ENCODE measurements at regions not wholly inside any gene's neighbourhood (a gene's known extent, or its start where the extent isn't known, plus 50 kb on each side); places are given as distances from the start of the nearest gene placed in this dataset.
"Not testable (repeated sequence)": the region's sequence is repeated elsewhere in the genome, so short reads cannot be mapped to it uniquely, and the experiment has no call there.

GRCh38 chr6:169099411-169100202 is 154.0 kb downstream of the THBS2 start:
- Histone ChIP-seq H3K36me3 (no peaks in the 10 kb centered on the region), H2AFZ (replicated peaks) (peak overlapping the region; percentile 57), H4K20me1 (ENCODE audit: low read depth) (no peaks in the 10 kb centered on the region), H3K27ac (no peak overlapping the region), H3K9me3 (ENCODE audit: low read depth) (no peaks in the 10 kb centered on the region), H3K79me2 (ENCODE audit: low read depth) (no peaks in the 10 kb centered on the region), H3K4me3 (no peak overlapping the region), H3K9ac (no peak overlapping the region), H3K4me2 (peak overlapping the region; percentile 47), H3K27me3 (no peaks in the 10 kb centered on the region), H3K4me1 (peaks cover 23% of the 10 kb centered on the region), H3F3A (ENCODE audit: low read depth) (peaks cover 4% of the 10 kb centered on the region)
- DNase-seq (ENCODE audit: low spot score), result peak; percentile 38
- no peak for TF ChIP-seq EZH2 (IDR thresholded peaks at IDR 0.05)
- no peak for TF ChIP-seq CTCF (IDR thresholded peaks at IDR 0.05)
- TF ChIP-seq EZH2phosphoT487 (IDR thresholded peaks at IDR 0.05), result no peak
- Mint-ChIP-seq H3K27me3 (ENCODE audit: insufficient read depth, low read depth) (peaks cover 11% of the 10 kb centered on the region), H3K27ac (no peak overlapping the region), H3K4me1 (peaks cover 27% of the 10 kb centered on the region), H3K36me3 (no peaks in the 10 kb centered on the region), H3K4me3 (no peak overlapping the region), H3K9me3 (peaks cover 19% of the 10 kb centered on the region)

GRCh38 chr6:169098651-169099050 is 155.0 kb downstream of the THBS2 start:
- H3K4me3 Mint-ChIP-seq; H3K27me3 ChIP-seq; H3K36me3 ChIP-seq; H3F3A ChIP-seq (ENCODE audit: low read depth); H2AFZ ChIP-seq (replicated peaks); H3K27ac Mint-ChIP-seq; H3K27ac ChIP-seq; H3K9ac ChIP-seq; H3K4me3 ChIP-seq; H4K20me1 ChIP-seq (ENCODE audit: low read depth); H3K36me3 Mint-ChIP-seq; DNase-seq (ENCODE audit: low spot score); H3K4me2 ChIP-seq; H3K79me2 ChIP-seq (ENCODE audit: low read depth); H3K9me3 ChIP-seq (ENCODE audit: low read depth): not testable (repeated sequence)
- Mint-ChIP-seq H3K9me3 (peaks cover 19% of the 10 kb centered on the region), H3K27me3 (ENCODE audit: insufficient read depth, low read depth) (peaks cover 11% of the 10 kb centered on the region), H3K4me1 (peaks cover 27% of the 10 kb centered on the region)
- peaks cover 23% of the 10 kb centered on the region for H3K4me1 ChIP-seq

DNA sequence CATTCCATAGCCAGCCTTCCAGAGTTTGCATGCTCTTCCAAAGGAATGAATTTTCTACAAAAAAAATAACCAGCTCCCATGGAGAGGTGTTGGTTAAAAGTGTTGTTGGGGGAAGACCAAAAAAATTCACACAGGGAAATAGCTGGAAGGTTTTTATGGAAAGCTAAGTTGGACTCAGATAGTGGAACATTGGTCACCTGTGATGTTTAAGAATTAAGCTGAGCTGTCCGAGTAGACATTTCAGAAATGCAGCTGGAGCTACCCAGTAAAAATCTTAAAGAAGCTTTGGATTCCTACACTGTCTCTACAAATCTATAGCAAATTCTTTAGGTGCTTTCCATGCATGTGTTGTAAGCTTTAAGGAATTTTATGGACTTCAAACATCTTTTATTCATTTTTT is 155.5 kb downstream of the THBS2 start:
- H3K9me3 ChIP-seq (ENCODE audit: low read depth), result no peaks in the 10 kb centered on the region
- H3K4me1 ChIP-seq, result peaks cover 23% of the 10 kb centered on the region
- no peaks in the 10 kb centered on the region for H3K36me3 ChIP-seq
- Mint-ChIP-seq H3K4me3 (no peak overlapping the region), H3K27ac (no peak overlapping the region), H3K4me1 (peaks cover 27% of the 10 kb centered on the region), H3K36me3 (no peaks in the 10 kb centered on the region), H3K9me3 (peaks cover 19% of the 10 kb centered on the region), H3K27me3 (ENCODE audit: insufficient read depth, low read depth) (peaks cover 11% of the 10 kb centered on the region)
- H3K4me2 ChIP-seq, result no peak overlapping the region
- H4K20me1 ChIP-seq (ENCODE audit: low read depth), result no peaks in the 10 kb centered on the region
- no peak overlapping the region for H3K4me3 ChIP-seq
- H3K79me2 ChIP-seq (ENCODE audit: low read depth), result no peaks in the 10 kb centered on the region
- DNase-seq (ENCODE audit: low spot score), result no peak
- no peak overlapping the region for H2AFZ ChIP-seq (replicated peaks)
- peaks cover 4% of the 10 kb centered on the region for H3F3A ChIP-seq (ENCODE audit: low read depth)
- H3K27ac ChIP-seq, result no peak overlapping the region
- H3K9ac ChIP-seq, result no peak overlapping the region
- TF ChIP-seq CTCF (IDR thresholded peaks at IDR 0.05) (no peak), EZH2 (IDR thresholded peaks at IDR 0.05) (no peak), EZH2phosphoT487 (IDR thresholded peaks at IDR 0.05) (no peak)
- no peaks in the 10 kb centered on the region for H3K27me3 ChIP-seq

- H3K36me3 ChIP-seq, result no peaks in the 10 kb centered on the region
- peaks cover 23% of the 10 kb centered on the region for H3K4me1 ChIP-seq
- H3F3A ChIP-seq (ENCODE audit: low read depth), result peaks cover 4% of the 10 kb centered on the region
- TF ChIP-seq CTCF (IDR thresholded peaks at IDR 0.05) (no peak), EZH2 (IDR thresholded peaks at IDR 0.05) (no peak), EZH2phosphoT487 (IDR thresholded peaks at IDR 0.05) (no peak)
- Mint-ChIP-seq H3K4me1 (peaks cover 27% of the 10 kb centered on the region), H3K27ac (peak overlapping the region; percentile 93), H3K36me3 (no peaks in the 10 kb centered on the region), H3K27me3 (ENCODE audit: insufficient read depth, low read depth) (peaks cover 11% of the 10 kb centered on the region), H3K4me3 (no peak overlapping the region), H3K9me3 (peaks cover 19% of the 10 kb centered on the region)
- no peak overlapping the region for H3K4me2 ChIP-seq
- no peak overlapping the region for H2AFZ ChIP-seq (replicated peaks)
- no peaks in the 10 kb centered on the region for H4K20me1 ChIP-seq (ENCODE audit: low read depth)
- DNase-seq (ENCODE audit: low spot score), result peak; percentile 47
- no peaks in the 10 kb centered on the region for H3K79me2 ChIP-seq (ENCODE audit: low read depth)
- H3K27me3 ChIP-seq, result no peaks in the 10 kb centered on the region
- H3K4me3 ChIP-seq, result no peak overlapping the region
- no peaks in the 10 kb centered on the region for H3K9me3 ChIP-seq (ENCODE audit: low read depth)
- no peak overlapping the region for H3K9ac ChIP-seq
- no peak overlapping the region for H3K27ac ChIP-seq
Observed at GRCh38 chr6:169097381-169097959, 156.2 kb downstream of the THBS2 start.
